Retinal pigment epithelial cell (primary cell): ENCODE measurements at regions not wholly inside any gene's neighbourhood (a gene's known extent, or its start where the extent isn't known, plus 50 kb on each side); places are given as distances from the start of the nearest gene placed in this dataset.

ENCODE experiments used
- DNase-seq: peaks from one replicate; pipeline ENCODE4 v3.0.0-alpha.2; 2010; ENCODE audit warnings: low read depth
- H3K4me3 ChIP-seq: 2 replicates; pipeline ENCODE4 v1.5.1; 2011; ENCODE audit warnings: mild to moderate bottlenecking, low read length, control low read depth, moderate library complexity
- TF ChIP-seq, protein P1 (sequence below): conservative IDR thresholded peaks from 2 replicates; pipeline ENCODE4 v1.5.1; 2011; ENCODE audit warnings: low read depth, low read length, control low read depth, inconsistent platforms

DNA sequence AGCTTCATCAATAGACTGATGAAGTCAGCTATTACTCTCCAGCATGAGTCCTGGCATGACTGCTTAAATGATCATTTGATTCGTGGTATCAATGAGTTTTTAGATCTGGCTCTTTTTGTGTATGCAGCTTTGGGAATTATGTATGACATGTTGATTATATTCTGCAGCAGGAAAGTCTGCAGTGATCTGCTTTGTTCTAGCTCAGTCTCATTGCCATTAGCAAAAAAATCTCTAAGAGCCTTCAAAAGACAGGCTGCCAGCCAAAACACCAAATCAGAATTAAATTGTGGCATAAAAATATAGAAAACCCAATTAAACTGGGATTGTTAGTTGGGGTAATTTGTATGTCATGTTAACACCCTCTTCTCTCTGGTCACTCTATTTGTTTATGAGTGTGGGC is 1021.0 kb upstream of the SEMA6D start:
- H3K4me3 ChIP-seq = no peak overlapping the region
- TF ChIP-seq, protein P1, sequence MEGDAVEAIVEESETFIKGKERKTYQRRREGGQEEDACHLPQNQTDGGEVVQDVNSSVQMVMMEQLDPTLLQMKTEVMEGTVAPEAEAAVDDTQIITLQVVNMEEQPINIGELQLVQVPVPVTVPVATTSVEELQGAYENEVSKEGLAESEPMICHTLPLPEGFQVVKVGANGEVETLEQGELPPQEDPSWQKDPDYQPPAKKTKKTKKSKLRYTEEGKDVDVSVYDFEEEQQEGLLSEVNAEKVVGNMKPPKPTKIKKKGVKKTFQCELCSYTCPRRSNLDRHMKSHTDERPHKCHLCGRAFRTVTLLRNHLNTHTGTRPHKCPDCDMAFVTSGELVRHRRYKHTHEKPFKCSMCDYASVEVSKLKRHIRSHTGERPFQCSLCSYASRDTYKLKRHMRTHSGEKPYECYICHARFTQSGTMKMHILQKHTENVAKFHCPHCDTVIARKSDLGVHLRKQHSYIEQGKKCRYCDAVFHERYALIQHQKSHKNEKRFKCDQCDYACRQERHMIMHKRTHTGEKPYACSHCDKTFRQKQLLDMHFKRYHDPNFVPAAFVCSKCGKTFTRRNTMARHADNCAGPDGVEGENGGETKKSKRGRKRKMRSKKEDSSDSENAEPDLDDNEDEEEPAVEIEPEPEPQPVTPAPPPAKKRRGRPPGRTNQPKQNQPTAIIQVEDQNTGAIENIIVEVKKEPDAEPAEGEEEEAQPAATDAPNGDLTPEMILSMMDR = no peak
- no peak for DNase-seq

DNA sequence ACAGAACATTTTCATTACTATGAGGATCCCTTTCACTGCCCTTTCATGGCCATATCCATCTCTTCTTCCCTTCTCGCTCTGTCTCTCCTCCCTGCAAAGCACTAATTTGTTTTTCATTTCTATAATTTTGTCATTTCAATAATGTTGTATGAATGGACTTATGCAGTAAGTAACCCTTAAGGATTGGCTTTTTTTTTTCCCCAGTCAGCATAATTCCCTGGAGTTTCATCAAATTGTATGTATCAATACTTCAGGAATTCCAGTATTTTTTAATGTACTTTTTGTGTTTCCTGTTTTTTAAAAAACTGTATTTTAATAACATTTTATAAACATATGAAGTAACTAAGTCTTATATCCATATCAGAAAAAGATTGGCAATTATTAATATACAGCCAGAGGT is 1016.0 kb upstream of the SEMA6D start:
- no peak for DNase-seq
- H3K4me3 ChIP-seq = no peak overlapping the region
- TF ChIP-seq, protein P1 = no peak

DNA sequence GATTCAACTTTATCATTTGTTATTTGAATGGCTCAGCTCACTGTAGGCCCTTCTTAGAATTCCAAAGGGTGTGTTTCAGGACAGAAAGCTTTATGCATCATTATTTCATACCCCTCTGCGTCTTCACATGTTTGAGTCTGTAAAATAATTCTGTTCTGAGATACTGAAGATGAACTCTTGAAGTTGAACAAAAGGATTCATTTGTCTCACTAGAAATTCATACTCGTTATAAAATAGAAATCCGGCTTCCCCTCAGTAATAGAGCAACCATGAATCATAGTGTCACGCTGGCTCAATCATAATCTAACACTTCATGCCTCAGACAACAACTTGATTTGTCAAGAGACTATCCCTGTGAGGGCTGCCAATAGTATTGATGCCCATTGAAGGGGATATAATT is 1015.4 kb upstream of the SEMA6D start:
- no peak for DNase-seq
- no peak overlapping the region for H3K4me3 ChIP-seq
- TF ChIP-seq, protein P1 = no peak

DNA sequence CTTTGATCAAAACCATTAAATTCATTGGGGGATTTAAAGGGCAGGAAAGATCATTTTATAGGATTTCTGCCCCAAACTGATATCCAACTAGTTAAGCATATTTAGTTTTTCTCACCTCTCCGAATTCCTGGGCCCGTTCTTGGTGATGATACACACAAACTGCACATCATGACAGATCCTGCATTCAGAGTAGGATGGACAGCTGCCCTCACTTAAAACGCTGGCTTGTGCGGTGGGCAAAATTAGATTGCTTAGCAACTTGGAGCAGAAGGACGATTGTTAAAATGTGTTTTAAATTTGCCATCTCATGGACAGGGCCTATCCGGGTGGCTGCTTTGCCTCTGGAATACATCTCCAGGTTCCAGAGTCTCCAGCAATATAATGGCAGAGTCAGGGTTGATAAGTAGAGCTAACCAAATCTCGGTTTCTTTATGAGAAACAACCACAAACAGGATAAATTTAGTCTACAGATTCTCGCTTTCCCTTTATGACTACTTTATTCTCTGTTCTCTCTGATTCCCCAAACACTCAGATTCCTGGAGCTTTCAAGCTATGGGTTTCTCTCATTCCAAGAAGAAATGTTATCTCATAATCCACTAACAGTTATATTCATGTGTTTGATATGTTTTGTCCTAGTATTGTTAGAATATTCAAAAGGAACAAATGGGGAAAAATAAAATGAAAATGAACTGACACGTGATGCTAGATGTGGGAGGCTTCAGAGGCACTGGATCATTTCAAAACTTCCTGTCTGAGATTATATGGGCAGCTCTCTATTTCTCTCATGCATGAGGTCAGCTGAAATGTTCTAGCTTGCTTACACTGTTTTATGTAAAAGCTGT is 1014.1 kb upstream of the SEMA6D start:
- no peak overlapping the region for H3K4me3 ChIP-seq
- TF ChIP-seq, protein P1 = no peak
- DNase-seq = no peak

DNA sequence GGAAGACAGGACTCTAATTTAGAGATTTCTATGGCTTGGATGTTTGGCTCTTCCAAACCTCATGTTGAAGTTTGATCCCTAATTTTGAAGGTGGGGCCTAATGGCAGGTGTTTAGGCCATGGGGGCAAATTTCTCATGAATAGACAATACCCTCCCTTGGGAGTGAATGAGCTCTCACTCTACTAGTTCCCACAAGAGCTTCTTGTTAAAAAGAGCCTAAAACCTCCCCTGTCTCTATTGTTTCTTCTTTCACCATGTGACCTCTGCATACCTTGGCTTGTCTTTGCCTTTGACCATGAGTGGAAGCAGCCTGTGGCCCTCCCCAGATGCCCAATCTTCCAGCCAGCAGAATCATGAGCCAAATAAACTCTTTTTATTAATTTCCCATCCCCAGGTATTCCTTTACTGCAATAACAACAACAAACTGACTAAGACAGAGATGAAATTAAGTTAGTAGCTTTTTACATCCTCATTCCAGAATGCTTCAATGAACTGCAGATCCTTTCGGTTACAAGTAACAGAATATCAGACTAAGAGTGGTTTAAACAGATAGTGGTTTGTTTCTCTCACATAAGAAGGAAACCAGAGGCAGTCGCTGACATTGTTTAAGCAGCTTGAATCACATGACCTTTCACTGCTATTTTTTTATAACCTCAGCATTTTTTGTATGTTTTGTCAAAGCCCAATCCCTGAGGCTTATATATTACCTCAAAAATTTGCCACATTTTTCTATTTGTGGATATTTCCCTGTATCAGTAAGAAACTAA is 1013.3 kb upstream of the SEMA6D start:
- TF ChIP-seq, protein P1 = no peak
- no peak overlapping the region for H3K4me3 ChIP-seq
- DNase-seq = no peak

DNA sequence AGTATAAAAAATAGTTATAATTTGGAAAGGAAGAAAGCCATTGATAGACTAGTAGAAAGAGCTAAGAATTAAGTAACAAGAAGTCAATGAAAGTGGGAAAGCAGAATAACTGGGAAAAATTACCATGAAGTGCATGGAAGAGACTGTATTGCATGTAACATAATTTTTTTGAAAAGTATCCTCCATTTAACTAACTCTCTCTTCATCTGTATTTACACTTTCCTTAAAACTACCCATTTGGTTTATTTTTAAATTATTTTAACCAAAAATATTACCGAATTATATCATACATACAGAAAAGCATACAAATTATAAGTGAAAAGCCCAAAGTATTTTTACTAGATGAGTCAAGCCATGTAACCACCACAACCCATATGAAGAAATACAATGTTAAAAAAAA is 1009.9 kb upstream of the SEMA6D start:
- no peak for DNase-seq
- TF ChIP-seq, protein P1 = no peak
- H3K4me3 ChIP-seq = no peak overlapping the region
